ENCODE measurements at regions not wholly inside any gene's neighbourhood (a gene's known extent, or its start where the extent isn't known, plus 50 kb on each side); places are given as distances from the start of the nearest gene placed in this dataset.
"Not testable (repeated sequence)": the region's sequence is repeated elsewhere in the genome, so short reads cannot be mapped to it uniquely, and the experiment has no call there.

DNA sequence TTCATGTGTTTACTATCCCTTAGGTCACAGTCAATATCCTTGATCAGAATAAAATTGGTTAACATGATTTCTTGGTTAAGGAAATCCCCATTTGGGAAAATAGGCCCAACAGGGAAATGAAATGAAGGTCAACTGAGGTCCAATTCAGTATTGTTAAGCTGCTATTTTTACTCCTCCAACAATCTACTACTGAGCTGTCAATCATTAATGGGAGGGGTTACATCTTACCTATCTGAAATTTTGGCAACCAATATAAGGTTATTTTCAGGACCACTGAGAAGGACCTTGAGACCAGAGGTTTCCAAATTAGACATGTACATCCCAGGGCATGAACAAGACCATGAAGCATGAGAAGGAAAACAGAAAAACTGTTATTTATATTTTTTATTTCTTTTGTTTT is 64.2 kb upstream of the ALG13 start:
- H3K4me3 ChIP-seq (ENCODE audit: low read depth, low read length) = no peak overlapping the region
- TF ChIP-seq, protein P1, sequence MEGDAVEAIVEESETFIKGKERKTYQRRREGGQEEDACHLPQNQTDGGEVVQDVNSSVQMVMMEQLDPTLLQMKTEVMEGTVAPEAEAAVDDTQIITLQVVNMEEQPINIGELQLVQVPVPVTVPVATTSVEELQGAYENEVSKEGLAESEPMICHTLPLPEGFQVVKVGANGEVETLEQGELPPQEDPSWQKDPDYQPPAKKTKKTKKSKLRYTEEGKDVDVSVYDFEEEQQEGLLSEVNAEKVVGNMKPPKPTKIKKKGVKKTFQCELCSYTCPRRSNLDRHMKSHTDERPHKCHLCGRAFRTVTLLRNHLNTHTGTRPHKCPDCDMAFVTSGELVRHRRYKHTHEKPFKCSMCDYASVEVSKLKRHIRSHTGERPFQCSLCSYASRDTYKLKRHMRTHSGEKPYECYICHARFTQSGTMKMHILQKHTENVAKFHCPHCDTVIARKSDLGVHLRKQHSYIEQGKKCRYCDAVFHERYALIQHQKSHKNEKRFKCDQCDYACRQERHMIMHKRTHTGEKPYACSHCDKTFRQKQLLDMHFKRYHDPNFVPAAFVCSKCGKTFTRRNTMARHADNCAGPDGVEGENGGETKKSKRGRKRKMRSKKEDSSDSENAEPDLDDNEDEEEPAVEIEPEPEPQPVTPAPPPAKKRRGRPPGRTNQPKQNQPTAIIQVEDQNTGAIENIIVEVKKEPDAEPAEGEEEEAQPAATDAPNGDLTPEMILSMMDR (conservative IDR thresholded peaks at IDR 0.05; ENCODE audit: low read depth, low read length) = no peak
- no peak for DNase-seq (ENCODE audit: low read depth)

DNA sequence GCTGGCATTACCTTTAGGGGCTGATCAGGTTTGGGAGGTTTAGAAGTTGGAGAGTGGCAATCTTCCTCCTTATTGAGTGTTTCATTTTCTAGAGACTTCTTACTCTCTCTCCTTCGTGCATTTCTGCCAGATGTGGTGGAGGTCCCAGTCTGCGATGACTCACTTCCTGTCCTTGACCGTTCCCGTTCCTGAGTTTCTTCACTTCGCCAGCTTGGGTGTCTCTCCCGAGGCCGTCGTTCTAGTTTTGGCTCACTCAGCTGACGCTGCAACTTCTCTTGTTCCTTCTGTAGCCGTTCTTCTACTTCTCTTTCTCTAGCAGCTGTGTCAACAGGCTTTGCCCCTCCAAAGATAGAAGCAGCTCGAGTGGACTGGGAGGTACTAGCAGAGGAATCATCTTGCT is 60.9 kb upstream of the ALG13 start:
- H3K4me3 ChIP-seq (ENCODE audit: low read depth, low read length); DNase-seq (ENCODE audit: low read depth): not testable (repeated sequence)

DNA sequence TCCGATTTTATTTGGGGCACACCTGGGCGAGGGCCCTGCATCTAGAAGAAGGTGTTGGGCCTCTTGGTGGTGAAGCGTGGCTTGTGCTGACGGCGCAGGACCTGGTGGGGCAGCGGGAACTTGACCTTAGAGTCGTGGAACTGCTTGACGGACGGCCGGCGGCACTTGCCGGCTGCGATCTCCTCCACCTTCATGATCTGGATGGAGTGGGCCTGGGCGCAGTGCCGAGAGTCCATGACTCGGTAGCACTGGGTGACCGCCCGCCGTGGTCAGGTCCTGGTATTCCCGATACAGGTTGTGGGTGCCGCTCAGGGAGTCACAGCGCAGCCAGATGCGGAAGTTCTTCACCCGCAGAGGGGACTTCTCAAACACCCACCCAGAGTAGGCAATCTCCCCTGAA is 56.8 kb upstream of the ALG13 start:
- H3K4me3 ChIP-seq (ENCODE audit: low read depth, low read length) = no peak overlapping the region
- TF ChIP-seq, protein P1 (conservative IDR thresholded peaks at IDR 0.05; ENCODE audit: low read depth, low read length) = no peak
- DNase-seq (ENCODE audit: low read depth) = no peak

DNA sequence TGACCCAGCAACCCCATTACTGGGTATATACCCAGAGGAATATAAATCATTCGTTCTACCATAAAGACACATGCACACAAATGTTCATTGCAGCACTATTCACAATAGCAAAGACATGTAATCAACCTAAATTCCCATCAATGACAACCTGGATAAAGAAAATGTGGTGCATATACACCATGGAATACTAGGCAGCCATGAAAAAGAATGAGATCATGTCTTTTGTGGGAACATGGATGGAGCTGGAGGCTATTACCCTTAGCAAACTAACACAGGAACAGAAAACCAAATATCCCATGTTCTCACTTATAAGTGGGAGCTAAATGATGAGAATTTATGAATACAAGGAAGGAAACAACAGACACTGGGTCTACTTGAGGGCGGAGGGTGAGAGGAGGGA is 53.7 kb upstream of the ALG13 start:
- DNase-seq (ENCODE audit: low read depth); H3K4me3 ChIP-seq (ENCODE audit: low read depth, low read length): not testable (repeated sequence)
